ENCODE measurements at regions not wholly inside any gene's neighbourhood (a gene's known extent, or its start where the extent isn't known, plus 50 kb on each side); places are given as distances from the start of the nearest gene placed in this dataset.

DNA sequence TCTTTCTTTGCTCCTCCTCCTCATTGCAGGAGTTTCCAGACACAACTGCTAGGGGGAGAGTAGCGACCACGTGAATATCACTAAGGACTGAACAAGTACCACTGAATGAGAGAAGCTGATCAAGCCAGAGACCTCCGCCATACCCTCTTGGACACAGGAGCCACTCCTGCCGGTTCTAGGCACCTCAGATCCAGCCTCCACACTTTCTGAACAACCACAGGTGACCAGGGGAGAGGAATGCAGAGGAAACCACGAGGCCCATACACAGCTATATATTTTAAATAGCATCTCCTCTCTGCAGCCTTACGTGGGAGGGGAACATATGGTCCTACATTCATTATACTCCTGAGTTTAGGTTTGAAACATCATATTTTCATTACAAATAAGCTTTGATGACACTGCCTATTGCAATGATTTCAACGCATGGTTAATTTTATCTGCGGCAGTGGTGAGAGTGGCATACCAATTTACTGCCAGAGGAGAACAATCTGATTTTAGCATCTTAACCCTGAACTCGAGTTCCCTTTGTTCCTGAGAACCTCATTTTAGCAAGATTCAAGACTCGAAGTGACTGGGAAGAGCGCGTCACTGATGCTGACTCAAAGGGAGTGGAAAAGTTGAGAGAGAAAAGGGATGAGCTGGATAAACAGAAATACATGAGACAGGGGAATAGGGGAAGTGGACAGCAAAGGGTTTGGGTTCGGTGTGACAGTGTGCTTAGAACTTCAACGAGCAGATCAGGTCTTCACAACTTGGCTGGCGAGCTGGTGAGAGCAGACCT is 231.7 kb upstream of the PPARGC1A start:
- Histone ChIP-seq H3K4me1 (no peaks in the 10 kb centered on the region), H3K4me3 (no peak overlapping the region), H3K27me3 (no peaks in the 10 kb centered on the region), H3K36me3 (no peaks in the 10 kb centered on the region), H3K9me3 (no peaks in the 10 kb centered on the region), H3K9ac (ENCODE audit: low read depth in 2 of 2, low read length in 2 of 2) (no peak overlapping the region), H3K27ac (no peak overlapping the region)
- no peak for TF ChIP-seq CTCF (IDR thresholded peaks at IDR 0.05)
- DNase-seq = no peak
- intact Hi-C loops (cut with DNase I) = no loop called here

- H3K4me1 ChIP-seq = no peaks in the 10 kb centered on the region
- no peak overlapping the region for H3K27ac ChIP-seq
- no peak overlapping the region for H3K9ac ChIP-seq (ENCODE audit: low read depth in 2 of 2, low read length in 2 of 2)
- H3K9me3 ChIP-seq = no peaks in the 10 kb centered on the region
- intact Hi-C loops (cut with DNase I) = no loop called here
- no peak overlapping the region for H3K4me3 ChIP-seq
- no peak for TF ChIP-seq CTCF (IDR thresholded peaks at IDR 0.05)
- H3K27me3 ChIP-seq = no peaks in the 10 kb centered on the region
- H3K36me3 ChIP-seq = no peaks in the 10 kb centered on the region
- no peak for DNase-seq
Observed at GRCh38 chr4:24117975-24118374, 228.1 kb upstream of the PPARGC1A start.

DNA sequence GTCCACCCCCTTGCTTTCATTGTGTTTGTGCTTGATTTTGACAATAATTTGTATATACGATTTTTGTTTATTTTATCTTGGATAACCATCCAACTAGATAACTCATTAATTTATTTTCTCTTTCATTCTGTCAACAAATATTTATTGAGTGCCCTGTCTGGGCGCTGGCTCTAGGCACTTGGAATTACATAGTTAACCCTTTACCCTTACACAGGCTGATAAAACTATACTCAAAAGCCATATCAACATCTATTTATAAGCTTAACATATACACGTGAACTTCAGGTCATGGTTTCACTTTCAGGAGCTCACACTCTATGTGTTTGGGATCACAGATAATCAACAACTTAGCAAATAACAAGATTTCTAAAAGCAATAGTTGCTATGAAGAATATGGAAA is 226.3 kb upstream of the PPARGC1A start:
- no peaks in the 10 kb centered on the region for H3K36me3 ChIP-seq
- H3K27me3 ChIP-seq = no peaks in the 10 kb centered on the region
- intact Hi-C loops (cut with DNase I) = no loop called here
- H3K9ac ChIP-seq (ENCODE audit: low read depth in 2 of 2, low read length in 2 of 2) = no peak overlapping the region
- H3K4me3 ChIP-seq = no peak overlapping the region
- H3K27ac ChIP-seq = no peak overlapping the region
- no peak for DNase-seq
- no peak for TF ChIP-seq CTCF (IDR thresholded peaks at IDR 0.05)
- H3K9me3 ChIP-seq = no peaks in the 10 kb centered on the region
- H3K4me1 ChIP-seq = no peaks in the 10 kb centered on the region

DNA sequence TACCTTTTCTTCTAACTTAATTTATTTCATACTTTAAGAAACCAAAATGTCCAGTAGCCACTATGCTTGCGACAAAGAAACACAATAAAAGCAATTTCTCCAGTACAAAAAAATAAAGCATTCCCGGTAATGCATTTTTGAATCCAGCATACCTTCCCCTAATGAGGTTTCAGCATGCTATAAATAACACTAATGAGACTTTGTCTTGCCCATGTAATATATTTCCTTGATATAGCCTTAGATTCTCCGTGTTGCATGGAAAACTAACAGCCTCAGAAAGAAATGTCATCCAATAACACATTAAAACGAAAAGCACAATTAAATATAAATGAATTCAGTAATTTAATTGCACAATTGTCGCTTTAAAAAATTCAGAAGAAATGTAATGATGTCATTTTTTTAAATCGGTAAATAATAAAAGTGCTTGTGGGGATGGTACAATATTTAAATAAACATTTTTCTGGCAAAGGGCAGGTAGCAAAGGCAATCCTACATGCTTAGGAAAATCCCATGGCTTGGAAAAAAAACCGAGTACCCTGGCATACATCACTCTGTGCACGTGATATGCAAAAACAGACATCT is 225.2 kb upstream of the PPARGC1A start:
- no peak for DNase-seq
- H3K9ac ChIP-seq (ENCODE audit: low read depth in 2 of 2, low read length in 2 of 2) = no peak overlapping the region
- no peak overlapping the region for H3K4me3 ChIP-seq
- H3K27ac ChIP-seq = no peak overlapping the region
- intact Hi-C loops (cut with DNase I) = no loop called here
- no peaks in the 10 kb centered on the region for H3K9me3 ChIP-seq
- no peaks in the 10 kb centered on the region for H3K27me3 ChIP-seq
- TF ChIP-seq CTCF (IDR thresholded peaks at IDR 0.05) = no peak
- H3K36me3 ChIP-seq = no peaks in the 10 kb centered on the region
- H3K4me1 ChIP-seq = no peaks in the 10 kb centered on the region

GRCh38 chr4:24114444-24114843 is 224.6 kb upstream of the PPARGC1A start:
- no peak overlapping the region for H3K9ac ChIP-seq (ENCODE audit: low read depth in 2 of 2, low read length in 2 of 2)
- intact Hi-C loops (cut with DNase I) = no loop called here
- no peak for TF ChIP-seq CTCF (IDR thresholded peaks at IDR 0.05)
- no peaks in the 10 kb centered on the region for H3K27me3 ChIP-seq
- H3K27ac ChIP-seq = no peak overlapping the region
- no peaks in the 10 kb centered on the region for H3K9me3 ChIP-seq
- DNase-seq = no peak
- no peak overlapping the region for H3K4me3 ChIP-seq
- H3K4me1 ChIP-seq = no peaks in the 10 kb centered on the region
- no peaks in the 10 kb centered on the region for H3K36me3 ChIP-seq

All from colonic mucosa (tissue), 4 donors.